Skin epidermis (tissue), 12 donors: ENCODE measurements at regions not wholly inside any gene's neighbourhood (a gene's known extent, or its start where the extent isn't known, plus 50 kb on each side); places are given as distances from the start of the nearest gene placed in this dataset.
"Not testable (repeated sequence)": the region's sequence is repeated elsewhere in the genome, so short reads cannot be mapped to it uniquely, and the experiment has no call there.

ENCODE experiments used
- H3K27ac ChIP-seq, 21 experiments: fragments of 200-600 bp; sonication (generic) in 11 of 21; one replicate each; pipeline ENCODE4 v1.5.0; 2020; ENCODE audit warnings: mild to moderate bottlenecking in 3 of 21, inconsistent platforms in 2 of 21, moderate library complexity in 2 of 21
- H3K4me3 ChIP-seq, 7 experiments: fragments of 200-600 bp; sonication (generic) in 2 of 7; one replicate each; pipeline ENCODE4 v1.5.0; 2020; ENCODE audit warnings: inconsistent platforms in 2 of 7, mild to moderate bottlenecking in 2 of 7, moderate library complexity in 1 of 7

- H3K4me3 ChIP-seq, result no peak overlapping the region
- H3K27ac ChIP-seq, result no peak overlapping the region
Measured at GRCh38 chr9:119722384-119722783, 353.1 kb upstream of the BRINP1 start.

- Histone ChIP-seq H3K27ac (no peak overlapping the region), H3K4me3 (no peak overlapping the region)
Measured at GRCh38 chr9:119712325-119712724, 343.1 kb upstream of the BRINP1 start.

DNA sequence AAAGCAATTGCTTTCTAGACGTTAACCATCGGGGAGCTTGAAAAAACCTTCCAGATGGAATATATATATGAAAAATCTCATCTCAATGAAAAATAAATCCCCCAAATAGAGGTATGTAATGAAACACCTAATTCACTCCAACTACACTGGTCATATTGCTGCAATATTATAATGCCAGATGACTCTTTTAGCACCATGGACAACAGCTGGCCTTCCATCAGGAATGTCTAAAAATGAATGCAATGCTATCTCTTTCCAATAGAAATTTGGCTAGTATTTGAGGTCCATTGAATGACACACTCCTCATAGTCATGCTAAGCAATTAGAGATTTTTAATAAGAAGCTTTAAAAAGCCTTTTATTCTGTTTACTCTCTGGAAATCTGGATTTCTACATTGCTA is 340.2 kb upstream of the BRINP1 start:
- H3K27ac ChIP-seq, result no peak overlapping the region
- no peak overlapping the region for H3K4me3 ChIP-seq

DNA sequence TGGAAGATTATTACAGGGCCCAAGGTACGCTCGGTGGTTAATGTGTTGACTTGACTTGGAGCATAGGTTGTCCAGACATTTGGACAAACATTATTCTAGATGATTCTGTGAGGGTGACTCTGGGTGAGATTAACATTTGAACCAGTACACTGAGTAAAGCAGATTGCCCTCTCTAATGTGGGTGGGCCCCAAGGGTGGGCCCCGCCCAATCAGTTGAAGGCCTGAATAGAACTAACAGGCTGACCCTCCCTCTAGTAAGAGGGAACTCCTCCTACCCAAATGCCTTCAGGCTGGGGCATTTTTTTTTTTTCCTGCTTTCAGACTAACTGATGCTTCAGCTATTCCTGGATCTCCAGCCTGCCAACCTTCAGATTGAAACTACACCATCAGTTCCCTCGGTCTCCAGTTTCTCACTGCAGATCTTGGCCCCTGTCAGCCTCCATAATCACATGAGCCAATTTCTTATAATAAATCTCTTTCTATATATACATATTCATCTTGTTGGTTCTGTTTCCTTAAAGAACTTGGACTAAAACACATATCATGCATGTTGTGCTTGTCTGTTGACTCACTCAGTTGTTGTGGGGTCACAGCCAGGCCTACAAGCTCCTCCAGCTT is 338.1 kb upstream of the BRINP1 start:
- Histone ChIP-seq H3K27ac (no peak overlapping the region), H3K4me3 (no peak overlapping the region)

- Histone ChIP-seq H3K27ac (no peak overlapping the region), H3K4me3 (no peak overlapping the region)
Measured at GRCh38 chr9:119701651-119702050, 332.4 kb upstream of the BRINP1 start.

DNA sequence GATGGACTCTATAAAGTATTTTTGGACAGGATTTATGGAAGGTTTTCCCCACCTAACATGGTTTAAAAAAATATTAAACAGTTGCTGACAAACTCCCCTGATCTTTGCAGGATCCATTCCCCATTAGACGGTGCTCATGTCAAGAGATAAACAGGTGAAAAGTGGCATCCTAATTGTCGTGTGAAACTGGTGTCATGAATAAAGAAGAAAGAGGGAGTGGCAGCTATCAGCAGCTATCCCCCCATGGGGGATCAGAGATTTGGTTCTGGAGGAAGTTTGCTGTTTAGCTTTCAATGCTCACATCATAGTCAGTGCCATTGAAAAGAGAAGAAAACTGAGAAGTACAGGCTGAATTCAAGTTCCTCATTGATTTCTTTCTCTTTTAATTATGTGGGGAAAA is 329.3 kb upstream of the BRINP1 start:
- no peak overlapping the region for H3K4me3 ChIP-seq
- H3K27ac ChIP-seq, result no peak overlapping the region

DNA sequence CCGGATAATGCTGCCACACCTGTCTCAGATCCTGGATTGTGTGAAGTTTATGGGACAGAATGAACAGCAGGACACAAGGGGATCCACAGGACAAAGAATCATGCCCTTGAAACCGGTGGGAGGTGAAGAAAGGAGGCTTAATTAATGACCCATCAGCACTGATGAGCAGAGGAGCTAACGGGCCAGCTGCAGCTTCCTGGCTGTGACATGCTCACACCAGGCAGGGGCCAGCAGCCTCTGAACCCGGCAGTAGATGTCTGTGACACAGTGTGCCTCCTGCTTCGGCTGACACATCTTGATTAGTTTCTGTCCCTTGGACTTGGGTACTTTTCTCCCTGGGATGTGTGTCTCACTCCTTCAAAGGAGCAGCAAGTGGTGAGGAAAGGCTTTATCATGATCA is 328.8 kb upstream of the BRINP1 start:
- H3K4me3 ChIP-seq, result no peak overlapping the region
- H3K27ac ChIP-seq, result no peak overlapping the region

DNA sequence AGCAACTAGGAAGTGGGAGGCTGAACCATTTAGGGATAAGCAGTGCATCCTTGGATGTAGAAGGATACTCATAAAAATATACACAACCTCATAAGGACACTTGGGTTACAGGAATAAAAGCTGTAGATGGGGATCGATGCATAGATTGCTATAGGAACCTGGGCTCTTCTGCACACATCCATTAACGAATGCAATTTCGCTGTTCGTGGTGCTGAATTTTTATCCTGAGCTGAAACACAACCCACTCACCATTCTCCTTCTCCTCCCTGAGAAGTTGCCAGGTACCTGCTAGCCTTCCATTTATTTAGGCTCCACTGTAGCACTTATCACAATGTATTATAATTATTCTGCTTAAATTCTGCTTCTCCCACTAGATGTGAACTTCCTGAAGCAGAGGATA is 320.6 kb upstream of the BRINP1 start:
- no peak overlapping the region for H3K4me3 ChIP-seq
- H3K27ac ChIP-seq, result no peak overlapping the region

DNA sequence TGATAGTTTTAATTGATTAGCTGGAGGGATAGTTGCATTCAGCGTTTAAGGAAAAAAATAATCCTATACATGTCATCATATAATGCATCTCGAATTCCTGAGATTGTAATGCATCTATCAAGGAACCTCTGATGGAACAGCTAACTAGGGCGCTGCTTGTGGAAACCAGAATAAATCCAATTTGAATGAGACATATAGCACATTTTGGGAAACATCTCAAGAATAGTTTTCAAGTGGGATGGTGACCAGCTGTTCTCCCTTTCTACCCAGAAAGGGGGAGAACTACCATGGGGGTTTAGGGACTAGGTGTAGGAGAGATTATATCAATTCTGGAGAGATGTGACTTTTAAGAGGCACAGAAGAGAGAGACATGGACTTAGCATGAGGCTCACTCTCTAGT is 319.3 kb upstream of the BRINP1 start:
- no peak overlapping the region for H3K4me3 ChIP-seq
- H3K27ac ChIP-seq, result no peak overlapping the region

- no peak overlapping the region for H3K27ac ChIP-seq
- H3K4me3 ChIP-seq, result no peak overlapping the region
Measured at GRCh38 chr9:119677811-119678505, 308.7 kb upstream of the BRINP1 start.

DNA sequence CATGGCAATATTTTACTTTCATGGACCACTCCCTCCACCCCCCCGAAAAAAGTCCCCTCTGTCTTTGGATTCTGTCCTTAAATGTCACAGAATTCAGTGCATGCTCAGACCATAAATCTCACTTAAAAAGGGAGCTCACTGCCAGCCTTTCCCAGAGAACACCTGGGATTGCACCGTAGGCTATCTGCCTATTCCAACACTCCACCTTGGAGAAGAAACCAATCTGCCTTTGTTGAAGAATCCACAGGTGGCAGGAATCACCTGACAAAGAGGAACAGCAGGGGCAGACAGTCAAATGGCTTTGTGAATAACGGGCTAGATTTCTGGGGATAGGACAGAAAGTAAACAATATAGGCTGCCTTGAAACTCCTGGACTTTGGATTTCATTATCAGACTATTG is 306.7 kb upstream of the BRINP1 start:
- no peak overlapping the region for H3K4me3 ChIP-seq

GRCh38 chr9:119672763-119673162 is 303.5 kb upstream of the BRINP1 start:
- H3K4me3 ChIP-seq, result not testable (repeated sequence)

More for the DNA sequence above, 306.7 kb upstream of the BRINP1 start:
- no peak overlapping the region for H3K27ac ChIP-seq

DNA sequence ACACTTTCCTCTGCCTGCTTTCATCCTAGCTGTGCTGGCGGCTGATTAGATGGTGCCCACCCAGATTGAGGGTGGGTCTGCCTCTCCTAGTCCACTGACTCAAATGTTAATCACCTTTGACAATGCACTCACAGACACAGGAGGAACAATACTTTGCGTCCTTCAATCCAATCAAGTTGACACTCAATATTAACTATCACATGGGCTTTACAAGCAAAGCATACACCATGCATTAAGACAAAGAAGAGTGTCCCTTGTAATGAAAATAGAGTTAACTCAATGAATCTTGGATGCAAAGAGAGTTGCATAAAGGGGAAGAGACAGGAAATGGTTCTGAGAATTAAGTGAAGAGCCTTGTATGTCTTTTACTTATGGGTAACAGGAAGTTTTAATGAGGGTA is 298.7 kb upstream of the BRINP1 start:
- H3K27ac ChIP-seq, result no peak overlapping the region
- H3K4me3 ChIP-seq, result no peak overlapping the region

More at GRCh38 chr9:119672763-119673162, 303.5 kb upstream of the BRINP1 start:
- not testable (repeated sequence) for H3K27ac ChIP-seq

DNA sequence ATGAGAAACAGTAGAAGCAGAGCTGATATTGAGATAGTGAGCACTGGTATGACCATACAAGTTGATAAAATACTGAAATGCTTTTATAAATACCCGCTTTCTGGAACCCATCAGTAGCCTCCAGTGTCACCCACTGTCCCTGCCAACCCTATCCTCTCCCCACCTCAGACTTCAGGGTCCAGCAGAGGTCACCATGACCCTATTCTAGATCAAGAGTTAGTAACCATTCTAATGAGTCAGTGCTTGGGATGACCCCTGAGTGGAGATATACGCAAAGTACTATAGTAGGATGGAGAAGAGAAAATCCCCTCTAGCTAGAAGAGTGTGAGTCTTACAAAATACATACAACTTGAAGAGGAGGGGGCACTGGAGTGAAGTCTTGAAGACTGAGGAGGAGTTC is 297.9 kb upstream of the BRINP1 start:
- Histone ChIP-seq H3K27ac (no peak overlapping the region), H3K4me3 (no peak overlapping the region)

DNA sequence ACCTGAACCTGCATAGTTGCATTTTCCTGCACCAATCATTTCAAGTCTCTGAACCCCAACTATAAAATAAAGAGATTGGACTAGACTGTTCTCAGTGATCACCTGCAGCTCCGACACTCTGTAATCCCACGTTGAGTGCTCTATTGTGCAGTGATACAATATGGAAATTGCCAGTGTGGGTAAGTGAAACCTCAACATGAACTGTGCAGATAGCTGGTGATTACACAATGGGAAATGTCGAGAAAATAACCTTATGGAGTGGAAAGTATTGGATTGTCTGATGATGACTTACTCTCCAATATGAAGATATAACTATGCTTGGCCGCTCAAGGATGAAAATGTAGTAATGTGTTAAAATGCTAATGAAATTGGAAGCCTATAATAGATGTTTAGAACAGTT is 293.1 kb upstream of the BRINP1 start:
- Histone ChIP-seq H3K27ac (no peak overlapping the region), H3K4me3 (no peak overlapping the region)

- Histone ChIP-seq H3K4me3 (no peak overlapping the region), H3K27ac (no peak overlapping the region)
Measured at GRCh38 chr9:119652931-119653330, 283.7 kb upstream of the BRINP1 start.

GRCh38 chr9:119649205-119649604 is 280.0 kb upstream of the BRINP1 start:
- H3K4me3 ChIP-seq, result no peak overlapping the region
- no peak overlapping the region for H3K27ac ChIP-seq

- Histone ChIP-seq H3K27ac (no peak overlapping the region), H3K4me3 (no peak overlapping the region)
Measured at GRCh38 chr9:119639287-119639955, 270.2 kb upstream of the BRINP1 start.

- Histone ChIP-seq H3K4me3 (no peak overlapping the region), H3K27ac (no peak overlapping the region)
Measured at GRCh38 chr9:119634006-119634405, 264.8 kb upstream of the BRINP1 start.

- H3K4me3 ChIP-seq, result no peak overlapping the region
- no peak overlapping the region for H3K27ac ChIP-seq
Measured at GRCh38 chr9:119611565-119611964, 242.3 kb upstream of the BRINP1 start.

GRCh38 chr9:119609277-119609971 is 240.2 kb upstream of the BRINP1 start:
- H3K27ac ChIP-seq, result no peak overlapping the region
- no peak overlapping the region for H3K4me3 ChIP-seq
